NCI-H2227 (cell line): ENCODE measurements at regions not wholly inside any gene's neighbourhood (a gene's known extent, or its start where the extent isn't known, plus 50 kb on each side); places are given as distances from the start of the nearest gene placed in this dataset.
"Not testable (repeated sequence)": the region's sequence is repeated elsewhere in the genome, so short reads cannot be mapped to it uniquely, and the experiment has no call there.

Source experiments
- DNase-seq: peaks from one replicate; lab custom pipeline; 2025; ENCODE audit not compliant: unreplicated experiment; lab: John Stamatoyannopoulos, UW

GRCh38 chr11:91394073-91394726 lies 830.4 kb upstream of the FAT3 start:
- no peak for DNase-seq

DNA sequence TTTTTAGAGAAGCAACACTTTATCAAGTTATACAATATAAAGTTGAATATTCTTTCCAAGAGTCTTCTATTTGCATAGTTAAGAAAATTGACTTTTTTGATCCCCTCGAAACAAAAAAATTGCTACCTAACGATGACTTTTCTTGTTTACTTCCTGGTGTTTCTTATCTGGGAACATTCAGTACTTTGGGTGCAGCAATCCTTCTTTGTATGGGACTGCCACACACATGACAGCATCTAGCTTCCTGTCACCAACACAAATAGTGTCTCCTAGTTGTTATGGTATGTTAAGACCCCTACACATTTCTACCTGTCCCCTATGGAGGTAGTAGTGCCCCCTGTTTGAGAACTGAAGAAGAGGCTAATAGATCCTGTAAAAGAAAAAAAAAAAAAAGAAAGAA lies 841.7 kb upstream of the FAT3 start:
- no peak for DNase-seq

- no peak for DNase-seq
Observed at GRCh38 chr11:91374794-91375193, 849.8 kb upstream of the FAT3 start.

DNA sequence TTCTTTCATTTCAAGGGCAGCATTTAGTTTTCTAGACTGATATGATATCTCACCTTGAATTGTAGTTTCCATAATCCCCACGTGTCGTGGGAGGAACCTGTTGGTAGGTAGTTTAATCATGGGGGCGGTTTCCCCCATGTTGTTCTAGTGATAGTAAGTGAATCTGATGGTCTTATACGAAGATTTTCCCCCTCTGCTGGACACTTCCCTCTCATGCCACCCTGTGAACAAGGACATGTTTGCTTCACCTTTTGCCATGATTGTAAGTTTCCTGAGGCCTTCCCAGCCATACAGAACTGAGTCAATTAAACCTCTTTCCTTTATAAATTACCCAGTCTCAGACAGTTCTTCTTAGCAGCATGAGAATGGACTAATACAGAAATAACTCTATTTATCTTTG lies 851.1 kb upstream of the FAT3 start:
- no peak for DNase-seq

GRCh38 chr11:91366816-91367215 lies 857.8 kb upstream of the FAT3 start:
- DNase-seq, result no peak

DNA sequence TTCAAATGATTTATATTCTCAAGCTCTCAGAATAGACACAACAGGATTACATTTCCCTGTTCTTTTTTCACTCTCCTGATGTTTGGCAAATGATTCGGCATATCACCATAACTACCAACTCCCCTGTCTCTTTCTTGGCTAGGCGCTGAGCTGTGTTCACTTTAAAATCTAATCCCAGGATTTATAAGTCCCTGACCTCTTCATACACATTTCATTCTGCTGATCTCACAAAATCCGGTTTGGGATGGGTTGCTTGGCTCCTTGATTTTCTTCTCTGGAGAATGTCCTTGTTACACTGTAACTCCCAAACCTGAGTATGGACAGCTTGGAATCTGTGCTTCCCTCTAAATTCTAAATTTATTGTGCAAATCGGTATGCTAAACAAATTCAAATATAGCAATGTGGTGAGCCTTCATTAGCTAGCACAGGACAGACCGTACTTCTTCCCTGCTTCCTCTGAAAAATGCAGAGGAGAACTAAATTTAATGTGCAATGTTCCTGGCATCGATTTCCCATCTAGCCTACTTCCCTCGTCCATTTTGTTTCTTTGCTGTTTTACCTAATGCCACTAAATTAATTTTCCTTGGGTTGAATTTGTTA lies 858.5 kb upstream of the FAT3 start:
- no peak for DNase-seq

DNA sequence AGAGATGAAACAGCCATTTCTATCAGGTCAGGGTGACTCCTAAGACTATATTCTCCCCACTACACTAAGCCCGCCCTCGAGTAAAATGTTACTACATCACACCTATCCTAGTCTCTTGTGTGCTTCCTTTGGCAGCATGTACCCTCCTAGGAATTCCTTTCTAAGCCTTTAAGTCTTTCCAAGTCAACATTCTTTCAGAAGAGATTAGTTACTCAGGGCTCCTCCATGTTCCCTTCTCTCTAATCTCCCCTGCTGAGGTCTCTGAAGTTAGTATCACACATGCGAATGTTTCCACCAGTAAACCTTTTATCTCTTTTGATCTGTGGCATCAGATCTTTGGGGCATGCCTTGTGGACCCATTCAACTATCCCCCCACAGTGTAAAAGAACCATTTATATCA lies 873.7 kb upstream of the FAT3 start:
- no peak for DNase-seq

DNA sequence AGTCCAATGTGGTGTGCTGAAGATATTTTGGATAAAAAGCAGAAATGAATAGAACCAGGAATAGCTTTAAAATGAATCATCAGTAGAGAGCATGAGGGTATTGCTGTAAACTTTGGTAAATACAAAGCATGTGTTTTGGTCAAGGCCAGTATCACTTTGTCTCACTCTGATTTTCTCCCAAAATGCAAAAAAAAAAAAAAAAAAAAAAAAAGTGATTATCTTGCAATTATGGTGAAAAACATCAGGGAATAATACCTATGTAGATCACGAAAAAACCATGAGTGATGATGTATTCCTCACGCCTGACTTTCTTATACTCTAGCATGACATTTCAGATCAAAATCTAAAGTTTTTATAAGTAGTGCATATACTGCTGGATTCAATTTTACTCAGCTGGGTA lies 897.9 kb upstream of the FAT3 start:
- no peak for DNase-seq

- DNase-seq, result no peak
Observed at GRCh38 chr11:91326280-91326679, 898.3 kb upstream of the FAT3 start.

GRCh38 chr11:91314521-91314920 lies 910.1 kb upstream of the FAT3 start:
- DNase-seq, result no peak

DNA sequence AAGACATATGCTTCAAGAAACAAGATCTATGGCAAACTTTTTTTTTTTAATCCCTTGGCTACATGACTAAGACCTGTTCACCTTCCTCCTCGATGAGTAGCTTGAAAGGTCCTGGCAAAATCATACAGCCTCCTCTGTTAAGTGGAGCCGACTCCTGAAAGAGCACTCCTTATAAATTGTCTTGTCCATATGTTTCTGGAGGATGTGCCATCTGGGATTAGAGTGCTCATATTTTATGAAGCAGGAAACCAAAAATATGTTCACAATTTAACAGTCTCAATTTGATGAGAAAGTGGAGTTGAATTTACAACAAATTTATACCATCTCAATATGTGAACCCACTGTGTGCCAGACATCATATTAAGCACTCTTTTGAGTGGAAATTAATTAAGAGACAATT lies 912.1 kb upstream of the FAT3 start:
- DNase-seq, result no peak

- no peak for DNase-seq
Observed at GRCh38 chr11:91310085-91310484, 914.5 kb upstream of the FAT3 start.

- no peak for DNase-seq
Observed at GRCh38 chr11:91308069-91308468, 916.5 kb upstream of the FAT3 start.

DNA sequence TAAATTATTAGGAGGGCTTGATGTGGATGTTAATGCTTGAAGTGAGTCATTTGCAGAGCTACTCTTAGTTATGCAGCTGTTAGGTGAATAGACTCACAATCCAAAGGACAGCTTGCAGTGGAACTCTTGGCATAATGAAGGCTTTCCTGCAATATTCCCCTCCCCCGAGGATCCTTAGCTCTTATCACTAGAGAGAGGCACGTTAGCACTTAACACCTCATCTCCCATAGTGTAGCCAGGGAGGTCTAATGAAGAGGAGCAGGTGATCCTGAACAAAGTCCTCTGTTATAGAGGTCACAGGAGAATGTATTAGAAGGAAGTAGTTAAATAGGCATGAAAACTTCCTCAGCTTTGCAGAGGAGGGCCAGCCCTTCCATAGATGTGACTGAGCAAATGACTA lies 919.2 kb upstream of the FAT3 start:
- DNase-seq, result peak; percentile 19

GRCh38 chr11:91303749-91304148 lies 920.9 kb upstream of the FAT3 start:
- no peak for DNase-seq

GRCh38 chr11:91299980-91300379 lies 924.6 kb upstream of the FAT3 start:
- DNase-seq, result no peak

DNA sequence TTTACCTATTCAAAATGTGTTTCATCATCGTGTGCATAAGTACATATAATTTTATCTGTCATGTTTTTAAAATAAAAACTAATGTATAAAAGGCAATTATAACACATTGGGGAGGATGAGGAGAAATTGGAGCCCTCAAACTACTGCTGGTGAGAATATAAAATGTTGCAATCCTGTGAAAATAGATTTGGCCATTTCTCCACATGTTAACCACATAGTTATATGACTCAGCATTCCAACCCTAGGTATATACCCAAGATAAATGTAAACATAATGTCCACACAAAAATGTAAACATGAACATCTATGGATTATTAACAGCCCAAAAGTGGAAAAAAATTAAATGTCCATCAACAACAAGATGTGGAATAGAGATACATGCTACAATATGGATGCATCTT lies 928.0 kb upstream of the FAT3 start:
- DNase-seq, result no peak

- no peak for DNase-seq
Observed at GRCh38 chr11:91295591-91295990, 929.0 kb upstream of the FAT3 start.

- no peak for DNase-seq
Observed at GRCh38 chr11:91293119-91293518, 931.5 kb upstream of the FAT3 start.

DNA sequence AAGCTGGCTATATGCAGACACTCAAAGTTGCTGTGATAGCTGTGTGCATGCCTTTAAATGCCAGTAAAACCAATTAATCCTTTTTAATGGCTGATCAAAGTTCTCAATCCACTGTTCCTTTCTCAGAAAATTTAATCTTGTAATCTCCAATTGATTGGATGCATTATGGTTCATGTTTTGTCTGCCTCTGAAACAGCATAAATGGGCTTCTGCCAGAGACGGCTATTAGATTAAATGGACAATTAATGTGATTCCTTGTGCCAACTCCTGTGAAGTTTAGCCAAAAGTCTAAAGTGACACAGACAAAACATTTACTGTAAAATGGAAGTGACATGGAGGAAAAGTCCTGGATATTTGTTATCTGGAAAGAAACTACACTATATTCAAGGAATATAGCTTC lies 952.5 kb upstream of the FAT3 start:
- DNase-seq, result no peak

DNA sequence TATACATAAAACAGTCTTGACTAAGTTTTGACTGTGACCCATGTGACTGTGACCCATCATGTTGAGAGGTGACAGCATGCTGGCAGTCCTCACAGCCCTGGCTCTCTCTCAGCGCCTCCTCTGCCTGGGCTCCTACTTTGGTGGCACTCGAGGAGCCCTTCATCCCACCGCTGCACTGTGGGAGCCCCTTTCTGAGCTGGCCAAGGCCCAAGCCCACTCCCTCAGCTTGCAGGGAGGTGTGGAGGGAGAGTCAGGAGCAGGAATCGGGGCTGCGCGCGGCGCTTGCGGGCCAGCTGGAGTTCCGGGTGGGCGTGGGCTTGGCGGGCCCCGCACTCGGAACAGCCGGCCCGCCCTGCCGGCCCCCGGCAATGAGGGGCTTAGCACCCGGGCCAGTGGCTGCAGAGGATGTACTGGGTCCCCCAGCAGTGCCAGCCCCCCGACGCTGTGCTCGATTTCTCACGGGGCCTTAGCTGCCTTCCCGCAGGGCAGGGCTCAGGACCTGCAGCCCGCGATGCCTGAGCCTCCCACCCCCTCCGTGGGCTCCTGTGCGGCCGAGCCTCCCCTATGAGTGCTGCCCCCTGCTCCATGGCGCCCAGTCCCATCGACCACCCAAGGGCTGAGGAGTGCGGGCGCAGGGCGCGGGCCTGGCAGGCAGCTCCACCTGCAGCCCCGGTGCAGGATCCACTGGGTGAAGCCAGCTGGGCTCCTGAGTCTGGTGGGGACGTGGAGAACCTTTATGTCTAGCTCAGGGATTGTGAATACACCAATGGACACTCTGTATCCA lies 955.9 kb upstream of the FAT3 start:
- DNase-seq, result not testable (repeated sequence)

DNA sequence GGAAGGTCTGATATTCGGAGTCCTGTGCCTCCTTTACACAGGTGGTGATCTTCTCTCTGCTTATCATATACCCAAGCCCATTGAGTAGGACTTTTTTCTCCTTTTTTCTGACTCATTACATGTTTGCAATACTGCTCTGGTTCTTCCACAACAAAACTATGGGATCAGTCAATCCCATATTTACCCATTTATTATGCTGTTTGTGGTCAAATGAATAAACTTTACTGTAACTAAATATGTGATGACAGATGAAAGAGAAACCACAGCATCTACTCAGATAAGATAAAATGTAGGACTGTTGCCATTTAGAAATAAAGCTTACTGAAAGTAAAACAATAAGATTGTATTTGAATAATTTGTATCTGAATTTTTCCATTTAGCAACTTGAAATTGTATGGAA lies 958.7 kb upstream of the FAT3 start:
- DNase-seq, result no peak
